OCI-LY3 (cell line): ENCODE measurements at regions not wholly inside any gene's neighbourhood (a gene's known extent, or its start where the extent isn't known, plus 50 kb on each side); places are given as distances from the start of the nearest gene placed in this dataset.

Experiments
- H2AFZ ChIP-seq: fragments of 200-600, 300-600 bp; shearing (Covaris generic); 2 replicates; pipeline ENCODE4 v1.6.0; 2014; ENCODE audit warnings: antibody characterized with exemption, low read depth, low read length
- H3K27ac ChIP-seq: fragments of 200-600, 300-600 bp; sonication (generic); 2 replicates; pipeline ENCODE4 v1.5.1; 2014; ENCODE audit warnings: mild to moderate bottlenecking, low read length, moderate library complexity, mixed read lengths
- H3K27me3 ChIP-seq: fragments of 200-600, 300-600 bp; sonication (generic); 2 replicates; pipeline ENCODE4 v1.6.1; 2014; ENCODE audit warnings: low read depth, low read length, mixed read lengths
- H3K36me3 ChIP-seq: fragments of 200-600, 300-600 bp; sonication (generic); replicated peaks from 2 replicates; pipeline ENCODE3; 2014; ENCODE audit warnings: low read depth, low read length, mixed read lengths
- H3K4me1 ChIP-seq: fragments of 300-600, 200-600 bp; sonication (generic); 2 replicates; pipeline ENCODE4 v1.6.1; 2014; ENCODE audit warnings: low read length, mixed read lengths
- H3K4me2 ChIP-seq: fragments of 200-600, 300-600 bp; sonication (generic); 2 replicates; pipeline ENCODE4 v1.6.1; 2014; ENCODE audit warnings: low read length, mixed read lengths
- H3K4me3 ChIP-seq: fragments of 300-600, 200-600 bp; sonication (generic); 2 replicates; pipeline ENCODE4 v1.5.1; 2014; ENCODE audit warnings: antibody characterized with exemption, mild to moderate bottlenecking, low read length, moderate library complexity
- H3K79me2 ChIP-seq: fragments of 300-600, 200-600 bp; shearing (Covaris generic); 2 replicates; pipeline ENCODE4 v1.6.1; 2014; ENCODE audit warnings: mild to moderate bottlenecking, low read length, mixed read lengths
- H3K9ac ChIP-seq: fragments of 300-600, 200-600 bp; shearing (Covaris generic); 2 replicates; pipeline ENCODE4 v1.6.0; 2014; ENCODE audit warnings: mild to moderate bottlenecking, low read length, moderate library complexity
- H3K9me3 ChIP-seq: fragments of 200-600, 300-600 bp; shearing (Covaris generic); 2 replicates; pipeline ENCODE4 v1.6.1; 2014; ENCODE audit warnings: low read length, mixed read lengths; ENCODE audit not compliant: insufficient read depth
- H4K20me1 ChIP-seq: fragments of 200-600, 300-600 bp; sonication (generic); 2 replicates; pipeline ENCODE4 v1.6.1; 2016; ENCODE audit warnings: low read length, mixed read lengths; ENCODE audit not compliant: insufficient read depth
- CTCF ChIP-seq: fragments of 200-600, 300-600 bp; sonication (generic); IDR thresholded peaks from 2 replicates; pipeline ENCODE4 v1.5.1; 2014; ENCODE audit warnings: antibody characterized with exemption, low read length, low read depth
- EZH2phosphoT487 ChIP-seq: fragments of 200-600 bp; shearing (Covaris generic); IDR thresholded peaks from 2 replicates; pipeline ENCODE4 v1.6.1; 2018; ENCODE audit warnings: antibody characterized with exemption, mixed run types, low read depth

DNA sequence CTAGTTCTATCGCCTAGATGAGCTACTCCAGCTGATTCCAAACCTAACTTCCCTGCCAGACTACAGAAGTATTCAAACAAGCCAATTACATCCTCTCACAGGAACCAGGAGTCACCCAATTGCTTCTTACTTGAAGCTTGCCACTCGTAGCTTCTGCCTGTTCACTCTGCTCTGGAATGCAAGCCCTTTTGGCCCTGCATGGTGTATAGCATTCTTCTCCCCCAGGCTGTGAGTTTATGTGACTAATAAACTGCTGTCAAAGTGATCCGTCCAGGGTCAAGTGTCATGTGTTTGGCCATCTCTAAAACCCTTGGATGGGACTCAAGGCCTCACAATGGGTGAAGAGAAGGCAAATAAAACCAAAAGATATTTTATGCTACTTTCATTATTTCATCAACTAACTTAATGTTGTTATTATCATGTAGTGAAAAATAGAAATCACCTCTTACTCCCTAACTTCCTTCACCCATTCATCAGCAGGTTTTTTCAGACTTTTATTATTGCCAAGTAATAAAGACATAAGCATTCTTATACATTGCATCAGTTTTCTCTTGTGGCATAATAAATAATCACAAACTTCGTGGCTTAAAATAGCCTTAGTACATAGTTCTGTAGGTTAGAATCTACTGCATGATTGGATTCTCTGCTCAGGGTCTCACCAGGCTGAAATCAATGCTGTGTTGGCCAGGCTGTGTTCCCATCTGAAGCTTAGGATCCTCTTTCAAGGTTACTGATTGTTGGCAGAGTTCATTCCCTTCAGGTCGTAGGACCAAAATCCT, 1981.7 kb upstream of the FLRT2 start:
- Histone ChIP-seq H3K4me3 (no peak overlapping the region), H3K36me3 (no peaks in the 10 kb centered on the region), H3K4me1 (no peaks in the 10 kb centered on the region), H3K27me3 (no peaks in the 10 kb centered on the region), H3K9me3 (no peaks in the 10 kb centered on the region), H2AFZ (0 out of 2 replicates have a peak overlapping the region, but pooled peaks have one; percentile 15), H3K4me2 (no peak overlapping the region), H4K20me1 (no peaks in the 10 kb centered on the region), H3K27ac (no peak overlapping the region), H3K79me2 (no peaks in the 10 kb centered on the region), H3K9ac (no peak overlapping the region)
- TF ChIP-seq EZH2phosphoT487 (no peak), CTCF (no peak)

DNA sequence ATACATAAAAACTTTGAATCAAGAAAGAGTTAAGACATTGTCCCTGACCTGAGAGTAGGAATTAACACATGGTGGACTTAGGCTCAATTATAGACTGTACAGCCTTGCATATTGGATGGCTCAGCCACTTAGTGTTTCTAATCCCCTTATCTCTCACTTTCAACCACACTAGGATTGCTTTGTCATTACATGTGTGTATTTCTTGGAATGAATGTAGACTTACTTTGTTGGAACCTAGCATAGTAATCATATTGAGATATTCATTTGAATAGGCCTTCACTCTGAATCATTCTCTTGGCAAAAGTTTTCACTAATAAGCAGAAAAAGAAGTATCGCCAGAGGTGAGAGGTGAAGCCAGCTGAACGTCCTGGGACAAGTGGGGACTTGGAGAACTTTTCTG, 1973.9 kb upstream of the FLRT2 start:
- Histone ChIP-seq H3K79me2 (no peaks in the 10 kb centered on the region), H4K20me1 (no peaks in the 10 kb centered on the region), H3K27me3 (no peaks in the 10 kb centered on the region), H3K9me3 (no peaks in the 10 kb centered on the region), H2AFZ (no peak overlapping the region), H3K27ac (no peak overlapping the region), H3K4me2 (no peak overlapping the region), H3K9ac (no peak overlapping the region), H3K4me1 (peaks cover 9% of the 10 kb centered on the region), H3K4me3 (no peak overlapping the region), H3K36me3 (no peaks in the 10 kb centered on the region)
- TF ChIP-seq CTCF, result no peak
- no peak for TF ChIP-seq EZH2phosphoT487

DNA sequence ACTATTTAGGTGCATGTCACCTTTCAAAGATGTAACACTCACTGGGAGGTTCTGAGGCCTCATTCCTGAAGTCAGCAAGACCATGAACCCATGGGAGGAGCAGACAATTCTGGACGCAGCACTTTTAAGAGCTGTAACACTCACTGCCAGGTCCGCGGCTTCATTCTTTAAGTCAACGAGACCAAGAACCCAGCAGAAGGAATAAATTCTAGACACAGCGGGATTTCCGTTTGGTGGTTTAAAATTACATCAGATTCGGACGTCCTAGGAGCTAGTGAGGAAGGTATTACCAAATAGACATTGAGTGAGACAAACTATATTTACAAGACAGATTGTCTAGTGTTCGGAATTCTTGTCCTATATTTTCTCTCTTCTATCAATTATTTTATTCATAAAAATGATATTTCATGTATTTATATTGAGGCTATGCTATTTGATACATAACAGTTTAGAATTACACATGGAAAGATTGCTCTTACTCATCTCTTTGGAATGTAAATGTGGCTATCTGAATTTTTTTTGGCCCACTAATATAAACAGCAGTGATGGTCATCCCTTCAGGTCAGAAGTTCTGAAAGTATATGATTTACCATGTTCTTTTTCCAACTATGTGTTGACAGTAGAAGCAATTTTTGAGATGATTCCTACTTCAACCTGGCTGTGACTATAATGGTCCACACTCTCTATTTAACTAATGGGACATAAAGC, 1973.0 kb upstream of the FLRT2 start:
- Histone ChIP-seq H3K9me3 (no peaks in the 10 kb centered on the region), H3K27ac (no peak overlapping the region), H3K4me3 (no peak overlapping the region), H3K79me2 (no peaks in the 10 kb centered on the region), H3K4me1 (peaks cover 9% of the 10 kb centered on the region), H3K27me3 (no peaks in the 10 kb centered on the region), H3K9ac (no peak overlapping the region), H3K36me3 (no peaks in the 10 kb centered on the region), H4K20me1 (no peaks in the 10 kb centered on the region), H2AFZ (no peak overlapping the region), H3K4me2 (no peak overlapping the region)
- no peak for TF ChIP-seq EZH2phosphoT487
- no peak for TF ChIP-seq CTCF

DNA sequence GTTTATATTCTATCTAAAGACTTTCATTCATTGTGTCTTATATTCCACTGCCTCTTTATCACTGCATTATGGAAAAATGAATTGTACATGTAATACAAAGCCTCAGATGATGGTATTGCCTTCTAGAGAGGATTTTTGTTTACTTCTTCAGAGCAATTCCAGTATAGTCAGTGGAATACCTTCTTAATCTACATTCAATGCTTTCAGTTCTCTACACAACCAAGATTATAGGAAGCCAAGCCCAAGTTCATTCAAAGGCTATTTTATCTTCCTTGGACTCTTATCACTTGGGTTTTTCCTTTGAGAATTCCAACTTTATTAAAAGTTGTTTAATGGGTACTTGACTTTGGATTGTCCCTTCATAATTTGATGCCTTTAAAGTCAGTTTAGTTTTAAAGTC, 1971.0 kb upstream of the FLRT2 start:
- Histone ChIP-seq H3K9ac (no peak overlapping the region), H3K79me2 (no peaks in the 10 kb centered on the region), H3K4me3 (no peak overlapping the region), H3K36me3 (no peaks in the 10 kb centered on the region), H3K27ac (no peak overlapping the region), H4K20me1 (no peaks in the 10 kb centered on the region), H3K9me3 (no peaks in the 10 kb centered on the region), H3K4me2 (no peak overlapping the region), H3K4me1 (peaks cover 9% of the 10 kb centered on the region), H3K27me3 (no peaks in the 10 kb centered on the region), H2AFZ (no peak overlapping the region)
- TF ChIP-seq CTCF (no peak), EZH2phosphoT487 (no peak)
